ENCODE measurements at regions not wholly inside any gene's neighbourhood (a gene's known extent, or its start where the extent isn't known, plus 50 kb on each side); places are given as distances from the start of the nearest gene placed in this dataset.

GRCh38 chr5:87868792-87869191 is 399.9 kb downstream of the TMEM161B start:
- H3K36me3 ChIP-seq: no peaks in the 10 kb centered on the region
- H3K9me3 ChIP-seq: no peaks in the 10 kb centered on the region
- H3K4me3 ChIP-seq: no peak overlapping the region
- no peaks in the 10 kb centered on the region for H3K27me3 ChIP-seq
- no peak for DNase-seq

DNA sequence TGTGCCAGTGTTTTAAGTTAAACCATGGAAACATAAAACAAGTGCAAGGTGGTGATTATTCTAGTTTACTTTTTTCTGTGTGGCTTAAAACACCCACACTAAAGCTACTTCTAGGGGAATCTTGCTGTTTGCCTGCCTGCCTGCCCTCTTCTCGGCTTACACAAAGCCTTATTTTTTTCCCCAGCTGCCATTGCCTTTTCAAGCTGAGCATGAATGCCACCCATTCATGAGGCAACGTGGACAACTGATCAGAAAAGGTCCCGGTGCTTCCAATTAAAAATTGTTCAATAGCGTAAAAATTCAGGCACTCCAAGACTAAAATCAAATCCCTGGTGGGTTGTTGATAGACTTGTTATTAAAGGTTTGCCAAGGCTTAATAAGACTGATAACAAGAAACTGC is 401.4 kb downstream of the TMEM161B start:
- H3K9me3 ChIP-seq: no peaks in the 10 kb centered on the region
- no peaks in the 10 kb centered on the region for H3K27me3 ChIP-seq
- H3K36me3 ChIP-seq: no peaks in the 10 kb centered on the region
- no peak overlapping the region for H3K4me3 ChIP-seq
- DNase-seq: no peak

GRCh38 chr5:87853541-87853940 is 415.1 kb downstream of the TMEM161B start:
- no peaks in the 10 kb centered on the region; the same call in 1 of the 2 replicates for H3K27me3 ChIP-seq
- H3K4me3 ChIP-seq: no peak overlapping the region
- DNase-seq: no peak
- H3K9me3 ChIP-seq: no peaks in the 10 kb centered on the region
- H3K36me3 ChIP-seq: no peaks in the 10 kb centered on the region

DNA sequence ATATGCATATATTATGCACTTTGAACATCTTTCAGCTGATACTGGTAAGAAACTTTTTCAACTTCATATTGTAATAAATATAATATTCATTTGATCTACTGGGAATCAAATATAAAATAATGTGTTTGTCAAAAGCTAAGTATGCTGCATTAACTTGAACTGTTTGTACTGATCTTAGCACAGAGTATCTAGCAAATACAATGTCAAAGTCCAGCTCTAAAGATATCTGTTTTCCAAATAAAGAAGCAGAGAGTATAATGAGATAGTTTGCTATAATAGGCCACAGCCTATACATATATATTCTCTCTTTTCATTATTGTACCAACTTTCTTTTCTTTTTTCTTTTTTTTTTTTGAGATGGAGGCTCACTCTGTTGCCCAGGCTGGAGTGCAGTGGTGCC is 417.0 kb downstream of the TMEM161B start:
- no peaks in the 10 kb centered on the region; the same call in 1 of the 2 replicates for H3K27me3 ChIP-seq
- no peak overlapping the region for H3K4me3 ChIP-seq
- no peak for DNase-seq
- no peaks in the 10 kb centered on the region for H3K9me3 ChIP-seq
- no peaks in the 10 kb centered on the region for H3K36me3 ChIP-seq

GRCh38 chr5:87850843-87851242 is 417.8 kb downstream of the TMEM161B start:
- Histone ChIP-seq H3K36me3 (no peaks in the 10 kb centered on the region), H3K4me3 (no peak overlapping the region), H3K27me3 (peaks cover 3% of the 10 kb centered on the region; the same call in 1 of the 2 replicates), H3K9me3 (no peaks in the 10 kb centered on the region)
- no peak for DNase-seq

DNA sequence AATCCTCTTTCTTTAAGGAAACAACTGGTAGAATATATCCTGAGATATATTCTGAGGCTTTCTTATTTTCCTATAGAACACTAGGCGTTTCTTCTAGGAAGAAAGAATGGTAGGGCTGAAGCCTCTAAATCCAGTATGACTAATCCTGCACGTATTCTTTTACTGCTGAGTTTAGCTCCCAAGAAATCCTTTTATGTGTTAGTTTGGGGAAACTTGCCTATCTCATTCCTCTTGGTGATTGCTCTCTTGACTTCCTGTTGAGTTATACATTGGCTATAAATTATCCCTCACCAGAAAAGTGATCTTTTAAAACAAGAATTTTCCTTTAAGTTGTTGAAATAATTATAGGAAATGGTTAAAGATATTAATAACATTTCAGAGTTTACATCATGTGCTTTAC is 422.9 kb downstream of the TMEM161B start:
- no peaks in the 10 kb centered on the region for H3K36me3 ChIP-seq
- peaks cover 3% of the 10 kb centered on the region; the same call in 1 of the 2 replicates for H3K27me3 ChIP-seq
- H3K9me3 ChIP-seq: no peaks in the 10 kb centered on the region
- no peak for DNase-seq
- H3K4me3 ChIP-seq: no peak overlapping the region

GRCh38 chr5:87844866-87845265 is 423.8 kb downstream of the TMEM161B start:
- no peaks in the 10 kb centered on the region for H3K9me3 ChIP-seq
- no peak overlapping the region for H3K4me3 ChIP-seq
- H3K36me3 ChIP-seq: no peaks in the 10 kb centered on the region
- peaks cover 3% of the 10 kb centered on the region; the same call in 1 of the 2 replicates for H3K27me3 ChIP-seq
- no peak for DNase-seq

GRCh38 chr5:87844449-87844848 is 424.2 kb downstream of the TMEM161B start:
- no peak for DNase-seq
- no peak overlapping the region for H3K4me3 ChIP-seq
- H3K36me3 ChIP-seq: no peaks in the 10 kb centered on the region
- peaks cover under 1% of the 10 kb centered on the region; the same call in 1 of the 2 replicates for H3K9me3 ChIP-seq
- 0 out of 2 replicates have a peak, but pooled peaks cover 3% of the 10 kb centered on the region for H3K27me3 ChIP-seq

GRCh38 chr5:87836696-87837095 is 424.0 kb upstream of the CCNH start:
- no peaks in the 10 kb centered on the region for H3K36me3 ChIP-seq
- H3K9me3 ChIP-seq: peaks cover 3% of the 10 kb centered on the region; the same call in 1 of the 2 replicates
- DNase-seq: no peak
- no peaks in the 10 kb centered on the region for H3K27me3 ChIP-seq
- no peak overlapping the region for H3K4me3 ChIP-seq

- Histone ChIP-seq H3K9me3 (no peaks in the 10 kb centered on the region), H3K27me3 (no peaks in the 10 kb centered on the region), H3K36me3 (no peaks in the 10 kb centered on the region), H3K4me3 (no peak overlapping the region)
- no peak for DNase-seq
These were observed 418.8 kb upstream of the CCNH start for GRCh38 chr5:87831499-87831898.

DNA sequence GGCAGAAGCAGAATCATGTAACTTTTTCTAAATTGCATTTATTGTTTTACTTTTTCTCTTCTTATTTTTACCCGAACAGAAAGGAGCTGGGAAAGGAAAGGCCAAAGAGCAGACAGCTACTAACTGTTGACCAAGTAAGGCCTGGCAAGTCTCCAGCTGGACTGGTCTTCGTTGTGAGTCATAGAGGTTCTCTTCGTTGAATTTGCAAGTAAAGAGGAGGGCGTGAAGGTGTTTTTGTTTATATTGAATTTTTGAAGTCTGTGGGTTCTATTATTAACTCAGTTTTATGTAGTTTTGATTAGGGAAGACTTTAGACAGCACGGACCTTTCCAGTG is 416.5 kb upstream of the CCNH start:
- Histone ChIP-seq H3K27me3 (no peaks in the 10 kb centered on the region), H3K9me3 (no peaks in the 10 kb centered on the region), H3K4me3 (no peak overlapping the region), H3K36me3 (no peaks in the 10 kb centered on the region)
- DNase-seq: peak; percentile 84

DNA sequence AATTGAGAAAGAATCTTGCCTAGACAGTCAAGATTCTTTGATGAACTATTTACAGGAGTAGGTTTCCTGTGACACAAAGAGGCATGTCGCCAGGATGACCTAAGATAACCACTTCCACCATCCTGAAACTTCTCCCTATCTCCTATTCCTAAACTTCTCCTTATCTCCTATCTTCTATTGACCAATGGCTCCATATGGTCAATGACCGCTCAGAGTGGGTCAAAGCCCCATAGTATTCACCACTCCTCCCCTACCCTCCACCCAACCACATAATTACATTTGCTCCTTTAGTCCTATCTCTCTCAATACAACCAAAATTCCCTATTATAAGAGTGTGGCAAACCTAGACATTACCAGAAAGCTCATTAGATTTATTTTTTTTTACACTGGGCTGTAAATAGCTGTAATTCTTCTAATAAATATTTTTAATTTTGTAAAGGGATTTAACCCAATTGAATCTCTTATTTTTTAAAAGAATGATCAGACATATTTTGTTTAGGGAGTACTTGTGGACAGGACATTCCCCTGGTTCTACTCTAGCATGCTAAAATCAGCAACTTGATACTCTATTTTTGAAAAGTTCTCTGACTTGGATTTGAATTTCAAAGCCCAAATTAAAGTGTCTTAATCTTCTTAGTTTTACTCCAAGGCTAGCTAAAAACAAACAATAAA is 416.0 kb upstream of the CCNH start:
- Histone ChIP-seq H3K4me3 (no peak overlapping the region), H3K36me3 (no peaks in the 10 kb centered on the region), H3K27me3 (no peaks in the 10 kb centered on the region), H3K9me3 (no peaks in the 10 kb centered on the region)
- no peak for DNase-seq

GRCh38 chr5:87827539-87827938 is 414.8 kb upstream of the CCNH start:
- H3K27me3 ChIP-seq: no peaks in the 10 kb centered on the region
- no peak for DNase-seq
- H3K9me3 ChIP-seq: no peaks in the 10 kb centered on the region

DNA sequence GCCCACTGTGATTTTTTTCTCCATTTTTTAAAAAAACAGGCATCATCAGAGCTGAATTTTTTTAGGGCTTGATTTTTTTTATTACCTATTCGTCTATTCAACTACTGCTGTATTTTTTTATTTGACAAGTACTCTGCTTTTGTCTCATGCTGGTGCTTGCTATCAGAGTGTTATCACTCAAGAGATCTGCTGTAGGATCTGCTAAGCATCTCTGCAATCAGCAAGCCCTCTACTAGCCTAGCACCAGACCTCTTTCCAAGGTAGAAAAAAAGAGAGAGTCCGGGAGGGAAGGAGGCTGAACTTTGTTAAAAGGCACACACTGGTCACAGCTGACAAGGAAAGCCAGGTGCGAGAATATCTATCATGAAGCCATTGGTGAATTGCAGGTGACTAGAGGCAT is 413.8 kb upstream of the CCNH start:
- no peaks in the 10 kb centered on the region for H3K36me3 ChIP-seq
- DNase-seq: no peak
- no peaks in the 10 kb centered on the region for H3K9me3 ChIP-seq
- no peak overlapping the region for H3K4me3 ChIP-seq
- no peaks in the 10 kb centered on the region for H3K27me3 ChIP-seq

More at GRCh38 chr5:87827539-87827938, 414.8 kb upstream of the CCNH start:
- no peaks in the 10 kb centered on the region for H3K36me3 ChIP-seq
- H3K4me3 ChIP-seq: no peak overlapping the region

- H3K27me3 ChIP-seq: no peaks in the 10 kb centered on the region
- H3K36me3 ChIP-seq: no peaks in the 10 kb centered on the region
- no peak overlapping the region for H3K4me3 ChIP-seq
- H3K9me3 ChIP-seq: no peaks in the 10 kb centered on the region
- DNase-seq: no peak
These were observed 412.9 kb upstream of the CCNH start for GRCh38 chr5:87825583-87825982.

DNA sequence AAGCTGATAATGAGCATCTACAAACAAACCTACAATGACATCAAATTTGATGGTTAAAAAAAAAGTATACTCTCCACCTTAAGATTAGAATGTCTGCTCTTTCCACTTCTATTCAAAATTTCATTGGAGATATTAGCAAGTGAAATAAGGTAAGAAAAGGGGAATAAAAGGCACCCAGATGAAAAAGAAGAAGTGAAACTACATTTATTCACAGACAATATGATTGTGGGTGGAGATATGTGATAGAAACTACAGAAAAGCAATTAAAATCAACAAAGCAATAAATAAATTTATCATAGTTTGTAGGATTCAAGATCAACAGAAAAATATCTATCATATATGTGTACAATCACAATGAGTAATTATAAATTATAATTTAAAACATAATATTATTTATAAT is 395.1 kb upstream of the CCNH start:
- Histone ChIP-seq H3K36me3 (no peaks in the 10 kb centered on the region), H3K4me3 (no peak overlapping the region), H3K9me3 (no peaks in the 10 kb centered on the region), H3K27me3 (peaks cover 4% of the 10 kb centered on the region; the same call in 1 of the 2 replicates)
- DNase-seq: no peak

DNA sequence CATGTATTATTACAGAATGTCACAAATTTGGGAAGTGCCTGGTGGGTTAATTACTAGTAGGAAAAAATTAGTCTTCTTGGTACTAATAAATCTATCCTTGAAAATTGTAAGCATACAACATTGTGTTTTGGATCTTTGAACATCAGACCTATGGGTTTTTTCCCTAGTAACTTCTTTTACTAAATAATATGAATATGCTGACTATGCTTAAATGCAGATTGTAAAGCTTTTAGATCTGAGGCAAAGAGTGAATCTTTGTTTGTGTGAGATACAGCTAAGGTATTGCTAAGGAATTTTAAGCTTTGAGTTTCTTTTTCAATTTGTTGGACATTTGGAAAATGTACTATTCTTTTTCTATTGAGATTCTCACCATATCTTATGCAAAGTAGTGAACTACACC is 390.6 kb upstream of the CCNH start:
- Histone ChIP-seq H3K27me3 (peaks cover 3% of the 10 kb centered on the region; the same call in 1 of the 2 replicates), H3K9me3 (no peaks in the 10 kb centered on the region), H3K36me3 (no peaks in the 10 kb centered on the region), H3K4me3 (no peak overlapping the region)
- no peak for DNase-seq

DNA sequence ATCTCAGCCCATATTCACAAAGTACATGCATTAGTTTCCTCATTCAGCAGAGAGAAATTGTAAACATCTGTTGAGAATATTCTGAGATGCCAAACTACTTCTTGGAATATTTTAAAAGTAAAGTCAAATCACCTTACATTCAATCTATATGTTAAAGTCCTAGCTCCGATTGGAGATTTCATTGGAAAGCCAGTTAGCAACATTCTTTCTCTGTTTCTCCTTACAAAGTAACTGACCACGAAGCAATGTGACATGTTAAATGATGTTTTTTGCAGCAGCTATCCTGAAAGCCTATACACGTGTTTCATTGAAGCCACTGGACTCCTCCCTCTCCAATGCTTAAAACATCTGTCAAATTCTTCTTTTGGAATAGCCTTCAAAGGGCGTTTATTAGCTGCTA is 379.1 kb upstream of the CCNH start:
- Histone ChIP-seq H3K27me3 (peaks cover 6% of the 10 kb centered on the region), H3K4me3 (no peak overlapping the region), H3K9me3 (no peaks in the 10 kb centered on the region), H3K36me3 (no peaks in the 10 kb centered on the region)
- no peak for DNase-seq

Data from MG63 (cell line).